Hepatocyte (in vitro differentiated cells): ENCODE measurements at regions not wholly inside any gene's neighbourhood (a gene's known extent, or its start where the extent isn't known, plus 50 kb on each side); places are given as distances from the start of the nearest gene placed in this dataset.

Experiments used
- EZH2phosphoT487 ChIP-seq: fragments of 200-600 bp; sonication (generic); IDR thresholded peaks from one replicate; pipeline ENCODE4 v1.6.1; 2018; ENCODE audit warnings: antibody characterized with exemption, mild to moderate bottlenecking, low read depth, moderate library complexity; ENCODE audit not compliant: unreplicated experiment, severe bottlenecking
- TF ChIP-seq, protein P1 (sequence below): fragments of 200-600 bp; sonication (generic); IDR thresholded peaks from 2 replicates; pipeline ENCODE4 v1.5.1; 2016; ENCODE audit warnings: antibody characterized with exemption, mild to moderate bottlenecking; ENCODE audit not compliant: poor library complexity

GRCh38 chr16:14334366-14335080 is 263.4 kb downstream of the MRTFB start:
- no peak for TF ChIP-seq EZH2phosphoT487
- TF ChIP-seq, protein P1, sequence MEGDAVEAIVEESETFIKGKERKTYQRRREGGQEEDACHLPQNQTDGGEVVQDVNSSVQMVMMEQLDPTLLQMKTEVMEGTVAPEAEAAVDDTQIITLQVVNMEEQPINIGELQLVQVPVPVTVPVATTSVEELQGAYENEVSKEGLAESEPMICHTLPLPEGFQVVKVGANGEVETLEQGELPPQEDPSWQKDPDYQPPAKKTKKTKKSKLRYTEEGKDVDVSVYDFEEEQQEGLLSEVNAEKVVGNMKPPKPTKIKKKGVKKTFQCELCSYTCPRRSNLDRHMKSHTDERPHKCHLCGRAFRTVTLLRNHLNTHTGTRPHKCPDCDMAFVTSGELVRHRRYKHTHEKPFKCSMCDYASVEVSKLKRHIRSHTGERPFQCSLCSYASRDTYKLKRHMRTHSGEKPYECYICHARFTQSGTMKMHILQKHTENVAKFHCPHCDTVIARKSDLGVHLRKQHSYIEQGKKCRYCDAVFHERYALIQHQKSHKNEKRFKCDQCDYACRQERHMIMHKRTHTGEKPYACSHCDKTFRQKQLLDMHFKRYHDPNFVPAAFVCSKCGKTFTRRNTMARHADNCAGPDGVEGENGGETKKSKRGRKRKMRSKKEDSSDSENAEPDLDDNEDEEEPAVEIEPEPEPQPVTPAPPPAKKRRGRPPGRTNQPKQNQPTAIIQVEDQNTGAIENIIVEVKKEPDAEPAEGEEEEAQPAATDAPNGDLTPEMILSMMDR: no peak
